ENCODE measurements at regions not wholly inside any gene's neighbourhood (a gene's known extent, or its start where the extent isn't known, plus 50 kb on each side); places are given as distances from the start of the nearest gene placed in this dataset.

DNA sequence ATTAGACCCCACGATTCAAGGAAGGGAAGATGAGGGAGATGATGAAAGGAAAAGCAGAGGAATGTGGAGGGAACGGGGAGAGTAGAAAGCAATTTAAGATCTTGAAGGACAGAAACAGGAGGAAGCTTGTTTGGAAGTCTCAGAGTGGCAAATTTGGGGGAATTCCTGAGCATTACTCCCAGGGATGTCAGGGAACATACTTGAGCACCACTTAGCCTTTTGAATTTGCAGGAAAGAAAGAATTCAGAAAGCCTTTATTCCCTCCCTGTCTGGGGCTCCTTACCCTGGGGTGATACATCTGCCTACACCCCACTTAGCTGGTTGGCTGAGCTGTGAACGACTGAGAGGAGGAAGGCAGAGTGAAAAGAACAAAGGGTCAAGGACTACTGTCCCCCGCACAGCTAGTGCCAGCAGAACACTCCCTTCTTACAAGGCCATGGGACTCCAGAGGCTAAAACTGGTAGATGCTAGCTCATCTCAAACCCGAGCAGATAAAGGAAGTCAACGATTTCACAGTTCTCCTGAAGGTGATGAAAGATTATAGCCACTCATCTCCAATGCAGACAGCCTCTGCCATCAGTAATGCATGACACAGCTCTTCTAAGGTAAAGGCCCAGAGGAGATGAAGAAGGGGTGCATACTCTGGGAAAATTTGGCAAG, 84.0 kb upstream of the AKIP1 start:
- H3K9me3 ChIP-seq (ENCODE audit: control insufficient read depth in 2 of 2, insufficient read depth in 1 of 2, low read depth in 1 of 2, low read length in 1 of 2) = no peaks in the 10 kb centered on the region
- no peaks in the 10 kb centered on the region for H3K27me3 ChIP-seq (ENCODE audit: control insufficient read depth in 1 of 2, insufficient read depth in 2 of 2, low read length in 2 of 2)
- WGBS, 2 donors = 52 to 62% methylated on average over 6 of the region's 6 CpGs
- H3K4me1 ChIP-seq (ENCODE audit: control insufficient read depth in 2 of 2, insufficient read depth in 2 of 2, low read length in 1 of 2) = peaks cover 3 to 5% of the 10 kb centered on the region in 2 donors
- H3K27ac ChIP-seq (ENCODE audit: low read depth in 2 of 2, low read length in 1 of 2) = peak overlapping the region; percentile 2 to 29
- no peak overlapping the region for H3K4me3 ChIP-seq (ENCODE audit: low read depth in 1 of 2, low read length in 2 of 2)
- peaks cover 0 to 5% of the 10 kb centered on the region in 2 donors for H3K36me3 ChIP-seq (ENCODE audit: control insufficient read depth in 2 of 2, insufficient read depth in 2 of 2, low read length in 1 of 2)

GRCh38 chr11:8828046-8828445, 82.9 kb upstream of the AKIP1 start:
- Histone ChIP-seq H3K4me1 (ENCODE audit: control insufficient read depth in 2 of 2, insufficient read depth in 2 of 2, low read length in 1 of 2) (peaks cover 8 to 10% of the 10 kb centered on the region in 2 donors), H3K27ac (ENCODE audit: low read depth in 2 of 2, low read length in 1 of 2) (peak overlapping the region in 1 of 2 donors; percentile 33), H3K9me3 (ENCODE audit: control insufficient read depth in 2 of 2, insufficient read depth in 1 of 2, low read depth in 1 of 2, low read length in 1 of 2) (no peaks in the 10 kb centered on the region), H3K36me3 (ENCODE audit: control insufficient read depth in 2 of 2, insufficient read depth in 2 of 2, low read length in 1 of 2) (peaks cover 0 to 5% of the 10 kb centered on the region in 2 donors), H3K4me3 (ENCODE audit: low read depth in 1 of 2, low read length in 2 of 2) (no peak overlapping the region), H3K27me3 (ENCODE audit: control insufficient read depth in 1 of 2, insufficient read depth in 2 of 2, low read length in 2 of 2) (no peaks in the 10 kb centered on the region)
- 84 to 86% methylated on average over 3 of the region's 3 CpGs for WGBS, 2 donors

DNA sequence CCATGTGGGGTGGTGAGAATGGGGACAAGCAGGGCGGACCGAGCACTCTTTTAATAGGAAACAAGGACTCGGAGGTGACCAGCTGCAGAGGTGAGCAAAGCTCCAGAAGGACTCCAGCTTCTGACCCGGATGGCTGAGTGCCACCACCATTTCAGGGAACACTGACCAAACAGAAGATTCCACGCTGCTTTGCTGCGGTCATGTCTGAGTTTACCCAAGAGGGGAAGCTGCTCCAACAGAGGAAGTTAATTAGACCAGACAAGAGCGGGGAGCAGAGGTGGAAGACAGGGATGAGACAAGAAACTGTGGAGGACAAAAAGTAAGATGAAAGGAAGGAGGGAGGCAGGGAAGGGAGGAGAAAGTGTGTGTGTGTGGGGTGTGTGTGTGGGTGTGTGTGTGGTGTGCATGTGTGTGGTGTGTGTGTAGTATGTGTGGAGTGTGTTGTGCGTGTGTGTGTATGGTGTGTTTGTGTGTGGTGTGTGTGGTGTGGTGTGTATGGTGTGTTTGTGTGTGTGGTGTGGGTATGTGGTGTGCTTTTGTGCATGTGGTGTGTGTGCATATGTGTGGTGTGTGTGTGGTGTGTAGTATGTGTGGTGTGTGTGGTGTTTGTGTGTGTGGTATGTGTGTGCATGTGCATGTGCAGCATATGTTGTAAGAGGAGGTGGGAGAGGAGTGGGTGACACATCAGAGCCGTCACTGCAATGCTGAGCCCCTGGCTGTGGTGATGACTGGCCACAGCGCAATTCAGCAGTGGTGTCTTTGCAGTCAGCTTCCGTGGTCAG, 82.2 kb upstream of the AKIP1 start:
- peaks cover 8 to 10% of the 10 kb centered on the region in 2 donors for H3K4me1 ChIP-seq (ENCODE audit: control insufficient read depth in 2 of 2, insufficient read depth in 2 of 2, low read length in 1 of 2)
- peaks cover 0 to 5% of the 10 kb centered on the region in 2 donors for H3K36me3 ChIP-seq (ENCODE audit: control insufficient read depth in 2 of 2, insufficient read depth in 2 of 2, low read length in 1 of 2)
- H3K4me3 ChIP-seq (ENCODE audit: low read depth in 1 of 2, low read length in 2 of 2) = no peak overlapping the region
- 89 to 90% methylated on average over 11 of the region's 11 CpGs for WGBS, 2 donors
- H3K27ac ChIP-seq (ENCODE audit: low read depth in 2 of 2, low read length in 1 of 2) = peak overlapping the region in 1 of 2 donors; percentile 33
- no peaks in the 10 kb centered on the region for H3K27me3 ChIP-seq (ENCODE audit: control insufficient read depth in 1 of 2, insufficient read depth in 2 of 2, low read length in 2 of 2)
- H3K9me3 ChIP-seq (ENCODE audit: control insufficient read depth in 2 of 2, insufficient read depth in 1 of 2, low read depth in 1 of 2, low read length in 1 of 2) = no peaks in the 10 kb centered on the region

DNA sequence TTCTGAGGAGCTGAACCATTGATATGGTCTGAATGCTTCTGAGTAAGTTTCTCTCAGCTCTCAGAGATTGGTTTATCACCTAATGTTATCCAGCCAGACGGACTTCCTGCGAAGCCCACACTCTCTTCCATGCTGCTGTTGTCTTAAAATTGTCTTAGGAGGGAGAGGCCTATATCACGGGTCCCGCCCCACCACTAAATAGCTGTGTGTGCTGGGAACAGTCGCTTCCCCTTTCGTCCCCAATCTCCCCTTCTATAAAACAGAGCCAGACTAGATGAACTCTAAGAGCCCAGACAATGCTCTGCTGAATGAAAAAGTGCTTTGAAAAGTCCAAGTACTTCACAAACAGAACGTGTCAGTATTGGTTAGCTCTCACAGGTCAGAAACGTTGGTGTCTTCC, 81.4 kb upstream of the AKIP1 start:
- no peaks in the 10 kb centered on the region for H3K9me3 ChIP-seq (ENCODE audit: control insufficient read depth in 2 of 2, insufficient read depth in 1 of 2, low read depth in 1 of 2, low read length in 1 of 2)
- peaks cover 0 to 5% of the 10 kb centered on the region in 2 donors for H3K36me3 ChIP-seq (ENCODE audit: control insufficient read depth in 2 of 2, insufficient read depth in 2 of 2, low read length in 1 of 2)
- H3K4me3 ChIP-seq (ENCODE audit: low read depth in 1 of 2, low read length in 2 of 2) = no peak overlapping the region
- H3K27ac ChIP-seq (ENCODE audit: low read depth in 2 of 2, low read length in 1 of 2) = no peak overlapping the region
- H3K27me3 ChIP-seq (ENCODE audit: control insufficient read depth in 1 of 2, insufficient read depth in 2 of 2, low read length in 2 of 2) = no peaks in the 10 kb centered on the region
- 87 to 89% methylated on average over 8 of the region's 8 CpGs for WGBS, 2 donors
- H3K4me1 ChIP-seq (ENCODE audit: control insufficient read depth in 2 of 2, insufficient read depth in 2 of 2, low read length in 1 of 2) = peaks cover 8 to 10% of the 10 kb centered on the region in 2 donors

DNA sequence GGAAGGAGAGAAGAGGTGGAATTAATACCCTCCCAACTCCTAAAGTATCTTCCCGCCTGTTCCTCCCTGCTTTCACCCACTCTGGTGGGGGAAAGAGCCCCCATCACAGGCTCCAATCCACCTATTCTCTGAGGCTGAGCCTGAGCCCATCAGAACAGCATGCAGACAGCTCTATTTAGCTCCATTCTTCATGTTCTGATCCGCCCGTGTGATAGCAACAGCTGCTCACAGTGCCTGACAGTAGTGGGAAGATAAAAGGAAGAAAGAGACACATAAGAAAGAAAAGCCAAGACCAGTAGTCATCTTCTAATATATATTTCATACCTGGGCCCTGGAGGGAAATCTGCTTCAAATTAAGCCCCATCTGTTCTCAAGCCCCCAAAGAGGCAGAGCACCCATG, 80.3 kb upstream of the AKIP1 start:
- Histone ChIP-seq H3K4me3 (ENCODE audit: low read depth in 1 of 2, low read length in 2 of 2) (no peak overlapping the region), H3K27me3 (ENCODE audit: control insufficient read depth in 1 of 2, insufficient read depth in 2 of 2, low read length in 2 of 2) (no peaks in the 10 kb centered on the region), H3K4me1 (ENCODE audit: control insufficient read depth in 2 of 2, insufficient read depth in 2 of 2, low read length in 1 of 2) (peaks cover 8 to 10% of the 10 kb centered on the region in 2 donors), H3K9me3 (ENCODE audit: control insufficient read depth in 2 of 2, insufficient read depth in 1 of 2, low read depth in 1 of 2, low read length in 1 of 2) (no peaks in the 10 kb centered on the region), H3K27ac (ENCODE audit: low read depth in 2 of 2, low read length in 1 of 2) (peak overlapping the region in 1 of 2 donors; percentile 3), H3K36me3 (ENCODE audit: control insufficient read depth in 2 of 2, insufficient read depth in 2 of 2, low read length in 1 of 2) (peaks cover 0 to 5% of the 10 kb centered on the region in 2 donors)
- WGBS, 2 donors = 74 to 78% methylated on average over 3 of the region's 3 CpGs

GRCh38 chr11:8831861-8832260, 79.1 kb upstream of the AKIP1 start:
- H3K4me3 ChIP-seq (ENCODE audit: low read depth in 1 of 2, low read length in 2 of 2) = no peak overlapping the region
- no peaks in the 10 kb centered on the region for H3K27me3 ChIP-seq (ENCODE audit: control insufficient read depth in 1 of 2, insufficient read depth in 2 of 2, low read length in 2 of 2)
- 50 to 63% methylated on average over 9 of the region's 9 CpGs for WGBS, 2 donors
- peak overlapping the region in 1 of 2 donors; percentile 45 for H3K27ac ChIP-seq (ENCODE audit: low read depth in 2 of 2, low read length in 1 of 2)
- H3K4me1 ChIP-seq (ENCODE audit: control insufficient read depth in 2 of 2, insufficient read depth in 2 of 2, low read length in 1 of 2) = peaks cover 8 to 10% of the 10 kb centered on the region in 2 donors
- H3K9me3 ChIP-seq (ENCODE audit: control insufficient read depth in 2 of 2, insufficient read depth in 1 of 2, low read depth in 1 of 2, low read length in 1 of 2) = no peaks in the 10 kb centered on the region
- peaks cover 0 to 5% of the 10 kb centered on the region in 2 donors for H3K36me3 ChIP-seq (ENCODE audit: control insufficient read depth in 2 of 2, insufficient read depth in 2 of 2, low read length in 1 of 2)

DNA sequence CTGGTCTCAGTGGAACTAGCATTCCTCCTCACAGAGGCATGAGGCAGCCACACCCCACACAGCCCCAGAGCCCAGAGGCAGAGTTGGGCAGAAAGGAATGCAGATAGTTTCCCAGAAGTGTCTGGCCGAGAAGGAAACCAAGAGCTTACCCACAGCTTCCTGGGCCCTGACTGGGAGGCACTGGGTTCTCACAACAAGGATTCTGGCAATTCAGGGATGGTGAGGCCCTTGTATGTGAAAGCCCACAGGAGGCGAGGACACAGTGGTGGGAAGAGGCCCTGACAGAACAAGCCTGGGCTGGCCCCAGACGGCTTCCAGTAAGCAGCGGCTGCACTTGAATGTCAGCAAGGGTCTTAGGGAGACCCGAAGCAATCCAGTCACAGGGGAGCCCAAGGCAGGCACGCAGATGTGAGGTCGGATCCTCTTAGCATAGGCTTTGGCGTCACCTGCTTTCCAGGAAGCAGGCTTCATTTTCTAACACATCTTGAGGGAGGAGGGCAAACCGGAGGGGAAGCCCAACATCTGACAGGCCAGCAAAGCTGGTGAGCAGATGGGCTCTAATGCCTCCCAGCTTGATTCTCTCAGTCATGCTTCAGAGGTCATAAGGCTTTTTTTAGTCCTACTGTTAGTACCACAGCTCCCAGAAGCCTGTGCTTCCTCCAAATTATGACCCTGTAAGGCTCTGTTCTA, 78.3 kb upstream of the AKIP1 start:
- H3K4me3 ChIP-seq (ENCODE audit: low read depth in 1 of 2, low read length in 2 of 2) = no peak overlapping the region
- no peaks in the 10 kb centered on the region for H3K9me3 ChIP-seq (ENCODE audit: control insufficient read depth in 2 of 2, insufficient read depth in 1 of 2, low read depth in 1 of 2, low read length in 1 of 2)
- H3K36me3 ChIP-seq (ENCODE audit: control insufficient read depth in 2 of 2, insufficient read depth in 2 of 2, low read length in 1 of 2) = peaks cover 0 to 5% of the 10 kb centered on the region in 2 donors
- no peaks in the 10 kb centered on the region for H3K27me3 ChIP-seq (ENCODE audit: control insufficient read depth in 1 of 2, insufficient read depth in 2 of 2, low read length in 2 of 2)
- peaks cover 4 to 10% of the 10 kb centered on the region in 2 donors for H3K4me1 ChIP-seq (ENCODE audit: control insufficient read depth in 2 of 2, insufficient read depth in 2 of 2, low read length in 1 of 2)
- WGBS, 2 donors = 23 to 38% methylated on average over 9 of the region's 9 CpGs
- H3K27ac ChIP-seq (ENCODE audit: low read depth in 2 of 2, low read length in 1 of 2) = peak overlapping the region; percentile 82 to 86

GRCh38 chr11:8833568-8834315, 77.2 kb upstream of the AKIP1 start:
- Histone ChIP-seq H3K4me3 (ENCODE audit: low read depth in 1 of 2, low read length in 2 of 2) (no peak overlapping the region), H3K9me3 (ENCODE audit: control insufficient read depth in 2 of 2, insufficient read depth in 1 of 2, low read depth in 1 of 2, low read length in 1 of 2) (no peaks in the 10 kb centered on the region), H3K27me3 (ENCODE audit: control insufficient read depth in 1 of 2, insufficient read depth in 2 of 2, low read length in 2 of 2) (no peaks in the 10 kb centered on the region), H3K36me3 (ENCODE audit: control insufficient read depth in 2 of 2, insufficient read depth in 2 of 2, low read length in 1 of 2) (peaks cover 0 to 4% of the 10 kb centered on the region in 2 donors), H3K27ac (ENCODE audit: low read depth in 2 of 2, low read length in 1 of 2) (no peak overlapping the region), H3K4me1 (ENCODE audit: control insufficient read depth in 2 of 2, insufficient read depth in 2 of 2, low read length in 1 of 2) (peaks cover 3 to 10% of the 10 kb centered on the region in 2 donors)
- 59 to 65% methylated on average over 4 of the region's 4 CpGs for WGBS, 2 donors

DNA sequence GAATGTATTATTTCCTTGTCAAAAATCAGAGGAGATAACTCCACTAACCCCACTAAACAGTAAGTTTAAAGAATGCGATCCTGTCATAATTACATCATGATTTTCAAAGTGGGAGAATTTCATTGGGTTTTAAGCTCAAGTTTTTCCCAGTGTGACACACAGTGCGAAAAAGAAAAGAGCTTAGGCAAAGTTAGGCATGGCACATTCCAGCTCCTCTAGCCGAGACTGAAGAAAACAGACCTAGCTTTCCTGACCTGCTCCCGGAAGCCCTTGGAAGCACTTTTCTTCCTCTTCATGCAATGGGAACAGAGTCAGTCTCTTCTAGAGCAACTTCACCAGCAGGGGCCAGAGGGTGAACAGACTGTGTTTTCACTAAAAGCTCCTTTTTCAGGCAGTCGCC, 76.6 kb upstream of the AKIP1 start:
- H3K9me3 ChIP-seq (ENCODE audit: control insufficient read depth in 2 of 2, insufficient read depth in 1 of 2, low read depth in 1 of 2, low read length in 1 of 2) = no peaks in the 10 kb centered on the region
- no peak overlapping the region for H3K4me3 ChIP-seq (ENCODE audit: low read depth in 1 of 2, low read length in 2 of 2)
- peaks cover 3 to 11% of the 10 kb centered on the region in 2 donors for H3K4me1 ChIP-seq (ENCODE audit: control insufficient read depth in 2 of 2, insufficient read depth in 2 of 2, low read length in 1 of 2)
- H3K27me3 ChIP-seq (ENCODE audit: control insufficient read depth in 1 of 2, insufficient read depth in 2 of 2, low read length in 2 of 2) = no peaks in the 10 kb centered on the region
- no peak overlapping the region for H3K27ac ChIP-seq (ENCODE audit: low read depth in 2 of 2, low read length in 1 of 2)
- H3K36me3 ChIP-seq (ENCODE audit: control insufficient read depth in 2 of 2, insufficient read depth in 2 of 2, low read length in 1 of 2) = no peaks in the 10 kb centered on the region
- WGBS, 2 donors = 84 to 87% methylated on average over 5 of the region's 5 CpGs

All from esophagus (tissue), 2 donors.